ENCODE measurements at regions not wholly inside any gene's neighbourhood (a gene's known extent, or its start where the extent isn't known, plus 50 kb on each side); places are given as distances from the start of the nearest gene placed in this dataset.

DNA sequence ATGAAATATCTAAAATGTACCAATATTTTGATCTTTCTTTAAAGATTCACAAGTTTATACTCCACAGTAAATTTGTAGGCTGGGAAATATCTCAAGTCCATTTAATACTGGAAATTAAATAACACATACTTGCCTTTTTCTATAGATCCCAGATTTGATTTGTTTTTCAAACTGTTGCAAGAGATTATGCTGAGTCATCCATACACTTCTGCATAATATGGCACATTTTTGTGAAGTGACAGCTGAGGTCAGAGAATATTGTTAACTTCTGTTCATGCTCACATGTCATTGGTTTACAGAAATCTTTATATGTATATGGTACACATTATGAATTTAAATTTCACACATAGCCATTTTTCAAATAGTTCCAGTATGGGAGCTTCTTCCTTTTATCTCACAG is 1066.3 kb upstream of the NUDT12 start:
- TF ChIP-seq GATA2 (IDR thresholded peaks at IDR 0.05; ENCODE audit: low read depth, low read length): no peak
- no peak for TF ChIP-seq GATA3 (IDR thresholded peaks at IDR 0.05; ENCODE audit: low read depth, low read length)
